ENCODE measurements at regions not wholly inside any gene's neighbourhood (a gene's known extent, or its start where the extent isn't known, plus 50 kb on each side); places are given as distances from the start of the nearest gene placed in this dataset.

DNA sequence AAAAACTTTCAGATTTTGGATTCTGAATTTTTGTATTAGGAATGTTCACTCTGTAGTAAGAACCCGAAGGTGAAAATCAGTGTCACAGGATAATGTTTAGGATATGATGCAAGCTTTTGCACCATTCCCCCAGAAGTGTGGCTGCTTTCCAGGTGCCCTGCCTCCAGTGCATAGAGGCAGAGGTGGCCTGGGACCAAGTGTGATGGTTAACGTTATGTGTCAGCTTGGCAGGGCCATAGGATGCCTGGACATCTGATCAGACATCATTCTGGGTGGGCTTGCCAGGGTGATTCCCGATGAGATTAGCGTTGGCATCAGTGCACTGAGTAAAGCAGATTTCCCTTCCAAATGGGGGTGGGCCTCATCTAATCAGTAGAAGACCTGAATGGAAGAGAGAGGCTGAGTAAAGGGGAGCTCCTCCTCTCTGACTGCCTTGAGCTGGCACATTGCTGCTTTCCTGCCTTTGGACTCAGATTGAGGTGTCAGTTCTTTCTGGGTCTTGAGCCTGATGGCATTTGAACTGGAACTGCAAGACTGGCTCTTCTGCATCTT, 177.4 kb upstream of the HS6ST1 start:
- DNase-seq, result no peak

DNA sequence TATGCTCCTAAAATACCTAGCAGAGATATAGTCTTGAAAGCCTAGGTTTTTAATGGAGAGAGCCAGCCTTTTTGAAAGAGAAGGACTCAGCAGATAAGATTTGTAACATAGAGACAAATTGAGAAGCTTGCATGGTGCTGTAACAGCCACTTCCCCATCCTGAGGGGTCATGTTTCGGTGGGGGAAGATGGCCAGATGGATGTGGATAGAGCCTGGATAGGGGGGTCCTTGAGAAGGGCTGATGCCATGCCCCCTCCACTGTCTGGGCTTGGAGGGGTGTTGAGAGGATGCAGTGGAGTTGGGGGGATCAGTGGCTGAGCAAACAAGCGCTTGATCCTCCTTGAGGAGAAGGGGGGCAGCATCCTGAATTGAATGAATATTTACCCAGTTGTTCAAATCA, 178.0 kb upstream of the HS6ST1 start:
- DNase-seq, result no peak

DNA sequence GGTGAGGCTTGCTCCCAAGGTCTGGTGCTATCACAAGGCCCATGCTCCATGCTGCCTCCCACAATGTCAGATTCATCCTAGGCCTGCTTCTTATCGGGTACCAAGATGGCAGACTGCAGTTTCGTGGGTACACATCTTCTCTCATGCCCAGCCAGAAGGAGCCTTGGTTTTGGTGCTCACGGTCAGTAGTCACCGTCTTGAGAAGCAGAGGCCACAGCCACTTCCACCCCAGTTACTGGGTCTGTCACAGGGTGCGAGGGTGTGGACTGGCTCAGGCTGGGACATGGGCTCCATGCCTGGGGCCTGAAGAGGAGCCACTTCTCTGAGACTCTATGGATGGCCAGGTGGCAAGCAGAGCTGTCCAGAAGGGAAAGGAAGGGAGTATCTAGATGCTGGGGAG, 178.8 kb upstream of the HS6ST1 start:
- no peak for DNase-seq

DNA sequence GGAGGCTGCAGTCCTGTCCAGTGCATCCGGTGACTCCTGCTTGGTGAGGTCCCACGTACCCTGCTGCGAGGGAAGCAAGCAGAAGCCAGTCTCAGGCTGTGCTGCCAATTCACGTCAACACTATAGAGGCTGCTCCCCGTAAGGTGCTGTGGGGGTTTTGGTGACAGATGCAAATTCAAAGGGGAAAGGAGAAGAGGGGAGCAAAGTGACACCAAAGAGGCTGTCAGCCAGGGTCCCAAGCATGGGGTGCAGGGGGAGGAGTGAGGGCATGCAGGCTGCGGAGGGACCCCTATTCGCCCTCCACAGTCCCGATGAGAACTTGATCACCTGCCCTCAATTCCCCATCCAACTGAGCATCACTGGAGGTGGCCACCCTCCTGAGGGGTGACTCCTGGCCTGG, 179.4 kb upstream of the HS6ST1 start:
- no peak for DNase-seq

DNA sequence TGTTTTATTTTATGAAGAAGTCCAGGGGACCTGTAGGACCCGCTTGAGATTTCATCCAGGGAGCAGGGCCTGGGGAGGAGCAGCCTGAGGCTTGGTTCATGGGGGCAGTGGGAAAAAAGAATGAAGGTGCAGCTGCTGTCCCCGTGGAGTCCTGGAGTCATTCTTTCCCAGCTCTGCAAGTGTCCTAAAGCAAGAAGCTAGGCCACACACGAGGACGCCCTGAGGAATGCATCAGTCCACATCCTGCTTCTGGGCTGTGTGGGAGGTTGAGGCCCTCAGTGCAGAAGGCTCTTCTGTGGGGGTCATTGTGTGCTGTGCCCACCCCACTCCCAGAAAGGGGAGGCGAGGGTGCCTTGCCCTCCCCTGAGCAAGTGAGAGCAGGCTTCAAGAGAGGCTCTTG, 179.9 kb upstream of the HS6ST1 start:
- no peak for DNase-seq

DNA sequence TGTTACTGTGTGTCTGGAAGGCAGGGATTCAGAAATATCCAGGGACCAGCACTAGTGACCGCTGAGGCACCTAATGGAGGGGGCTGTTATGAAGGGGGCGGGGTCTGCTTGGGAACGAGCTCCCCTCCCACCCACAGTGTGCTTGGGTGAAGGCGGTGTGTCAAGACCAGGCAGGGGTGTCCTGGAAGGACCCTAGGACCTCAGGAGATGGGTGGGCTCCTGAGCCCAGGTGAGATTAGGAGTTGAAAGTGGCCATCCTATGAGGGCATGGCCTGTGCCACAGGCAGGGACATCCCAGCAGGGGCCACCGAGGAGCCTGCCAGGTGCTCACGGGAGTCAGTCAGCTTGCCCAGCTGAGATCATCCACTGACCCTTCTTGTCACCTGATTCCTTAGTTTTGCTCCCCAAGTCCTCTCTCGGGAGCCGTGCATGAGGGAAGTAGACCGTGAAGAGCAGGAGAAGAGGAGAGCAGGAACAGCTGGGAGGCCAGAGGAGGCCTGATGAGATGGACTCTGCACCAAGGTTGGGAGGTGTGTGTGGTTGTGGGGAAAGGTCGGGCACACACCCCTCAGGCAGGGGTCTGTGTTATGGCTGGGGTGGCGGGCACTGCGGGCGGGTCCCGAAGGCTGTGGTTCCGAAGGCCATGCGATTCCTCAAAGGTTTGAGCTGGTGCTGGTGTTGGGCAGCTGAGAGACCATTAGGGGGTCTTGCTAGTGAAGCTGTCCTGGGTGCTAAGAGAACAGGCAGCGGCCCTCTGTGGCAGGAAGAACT, 180.9 kb upstream of the HS6ST1 start:
- no peak for DNase-seq

DNA sequence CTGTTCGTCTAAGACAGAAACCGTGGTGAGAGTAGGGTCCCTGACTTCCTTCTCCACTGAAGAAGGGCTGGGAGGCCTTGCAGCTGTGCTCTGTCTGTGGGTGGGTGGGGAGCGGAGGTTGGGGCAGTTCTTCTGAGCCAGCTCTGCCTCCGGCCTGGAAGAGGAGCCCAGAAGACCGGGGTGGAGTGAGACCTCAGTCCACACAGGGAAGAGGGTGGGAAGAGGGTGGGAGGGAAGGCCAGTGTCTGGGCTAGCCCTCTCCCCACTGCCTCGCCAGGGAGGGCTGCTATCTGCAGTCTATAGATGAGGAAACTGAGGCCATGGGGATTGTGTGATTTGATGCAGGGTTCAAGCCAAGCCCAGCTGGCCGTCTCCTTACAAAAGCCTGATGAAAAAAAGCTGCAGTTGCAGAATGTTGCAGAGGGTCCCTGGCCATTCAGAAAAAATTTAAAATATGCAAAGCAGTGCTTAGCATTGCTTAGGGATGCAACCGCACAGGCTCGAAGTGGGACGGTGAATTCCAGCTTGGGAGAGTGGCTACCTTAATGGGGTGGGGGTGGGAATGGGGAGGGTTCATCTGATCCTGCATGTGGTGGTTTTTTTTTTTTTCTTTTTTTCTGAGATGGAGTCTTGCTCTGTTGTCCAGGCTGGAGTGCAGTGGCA, 181.6 kb upstream of the HS6ST1 start:
- DNase-seq, result no peak

DNA sequence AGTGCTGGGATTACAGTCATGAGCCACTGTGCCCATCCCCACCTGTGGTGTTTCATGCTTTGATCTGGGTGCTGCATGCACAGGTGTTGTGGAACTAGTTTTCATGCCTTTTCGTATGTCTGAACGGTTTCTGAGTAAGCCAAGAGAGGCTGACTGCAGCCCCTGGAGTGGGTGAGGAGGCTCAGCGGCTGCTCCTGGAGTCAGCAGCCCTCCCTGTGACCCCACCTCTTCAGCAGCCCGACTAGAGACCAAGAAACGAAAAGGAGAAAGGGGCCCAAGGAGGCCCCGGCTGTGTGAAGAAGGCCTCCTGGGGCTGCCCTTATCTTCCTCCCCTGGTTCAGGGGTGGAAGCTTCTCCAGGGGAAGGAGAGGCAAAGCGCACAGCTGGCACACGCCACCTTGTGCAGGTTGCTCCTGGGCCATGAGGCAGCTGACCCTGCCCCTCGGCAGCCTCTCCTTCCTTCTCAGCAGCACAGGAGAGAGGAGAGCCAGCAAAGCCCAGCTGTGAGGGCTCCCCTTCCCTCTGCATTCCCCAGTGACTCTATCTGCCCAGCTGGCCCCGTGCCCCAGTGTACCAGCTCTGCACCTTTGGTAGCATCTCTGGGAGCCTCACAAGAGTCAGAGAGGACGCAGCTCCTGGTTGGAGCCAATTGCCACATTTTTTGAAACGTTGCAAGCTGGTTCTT, 182.5 kb upstream of the HS6ST1 start:
- DNase-seq, result no peak

DNA sequence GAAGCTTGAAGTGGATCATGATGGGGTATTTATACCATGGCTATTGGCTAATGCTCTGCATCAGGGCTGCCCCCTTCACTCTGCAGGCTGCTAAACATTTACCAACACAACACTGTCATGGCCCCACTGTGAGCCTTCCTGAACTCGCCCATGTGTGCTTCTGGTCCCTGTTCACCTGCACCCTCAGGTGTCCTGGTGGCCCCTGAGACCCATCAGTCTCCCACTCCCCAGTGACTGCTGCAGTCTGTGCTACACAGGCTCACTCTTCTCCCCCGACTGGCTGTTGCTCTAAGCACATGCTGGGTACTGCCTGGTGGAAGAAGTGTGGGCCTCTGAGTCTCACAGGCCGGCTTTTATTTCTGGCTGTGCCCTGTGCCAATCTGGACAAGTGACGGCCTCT, 183.0 kb upstream of the HS6ST1 start:
- no peak for DNase-seq

DNA sequence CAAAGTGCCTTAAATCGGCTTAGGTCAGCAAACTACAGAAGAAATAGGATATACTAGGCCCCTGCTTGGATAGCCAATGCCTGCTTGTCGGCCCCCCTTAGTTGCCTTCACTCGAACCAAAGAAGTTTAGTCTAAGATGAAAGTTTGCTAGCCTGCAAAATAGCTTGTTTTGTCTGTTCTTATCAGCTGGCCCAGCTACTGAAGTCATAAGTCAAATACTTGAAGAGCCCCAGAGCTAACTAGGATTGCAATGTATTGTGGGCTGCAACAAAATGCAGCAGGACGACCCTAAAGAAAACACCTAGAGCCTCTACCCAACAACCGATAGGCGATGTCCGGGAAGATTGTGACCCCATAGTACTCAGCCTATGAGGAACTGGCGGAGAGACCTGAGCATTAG, 183.5 kb upstream of the HS6ST1 start:
- no peak for DNase-seq

DNA sequence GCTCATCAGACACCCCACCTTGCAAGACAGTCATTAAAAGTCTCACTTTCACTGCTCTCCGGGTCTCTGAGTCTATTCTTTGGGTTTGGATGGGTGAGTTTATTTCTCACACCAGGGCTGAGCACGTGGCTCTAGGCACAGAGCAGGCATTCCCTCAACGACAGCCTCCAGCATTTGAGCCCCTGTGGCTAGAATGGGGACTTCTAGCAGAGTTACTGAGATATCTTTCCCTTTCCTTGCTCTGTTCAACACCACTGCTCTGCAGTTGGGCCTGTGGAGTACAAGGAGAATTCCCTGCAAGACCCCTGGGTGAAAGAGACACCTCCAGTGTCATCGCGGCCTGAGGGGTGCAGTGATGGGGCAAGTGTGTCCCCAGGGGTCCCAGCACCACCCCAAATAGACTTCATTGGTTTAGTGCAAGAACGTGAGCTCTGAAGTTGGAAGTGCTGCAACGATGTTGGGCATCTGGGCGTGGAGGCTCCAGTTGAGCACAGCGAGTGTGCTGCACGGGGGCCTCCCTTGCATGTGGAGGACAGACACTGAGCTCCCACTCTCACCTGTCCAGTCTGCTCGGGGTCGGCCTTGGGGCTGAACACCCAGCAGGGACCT, 184.1 kb upstream of the HS6ST1 start:
- no peak for DNase-seq

DNA sequence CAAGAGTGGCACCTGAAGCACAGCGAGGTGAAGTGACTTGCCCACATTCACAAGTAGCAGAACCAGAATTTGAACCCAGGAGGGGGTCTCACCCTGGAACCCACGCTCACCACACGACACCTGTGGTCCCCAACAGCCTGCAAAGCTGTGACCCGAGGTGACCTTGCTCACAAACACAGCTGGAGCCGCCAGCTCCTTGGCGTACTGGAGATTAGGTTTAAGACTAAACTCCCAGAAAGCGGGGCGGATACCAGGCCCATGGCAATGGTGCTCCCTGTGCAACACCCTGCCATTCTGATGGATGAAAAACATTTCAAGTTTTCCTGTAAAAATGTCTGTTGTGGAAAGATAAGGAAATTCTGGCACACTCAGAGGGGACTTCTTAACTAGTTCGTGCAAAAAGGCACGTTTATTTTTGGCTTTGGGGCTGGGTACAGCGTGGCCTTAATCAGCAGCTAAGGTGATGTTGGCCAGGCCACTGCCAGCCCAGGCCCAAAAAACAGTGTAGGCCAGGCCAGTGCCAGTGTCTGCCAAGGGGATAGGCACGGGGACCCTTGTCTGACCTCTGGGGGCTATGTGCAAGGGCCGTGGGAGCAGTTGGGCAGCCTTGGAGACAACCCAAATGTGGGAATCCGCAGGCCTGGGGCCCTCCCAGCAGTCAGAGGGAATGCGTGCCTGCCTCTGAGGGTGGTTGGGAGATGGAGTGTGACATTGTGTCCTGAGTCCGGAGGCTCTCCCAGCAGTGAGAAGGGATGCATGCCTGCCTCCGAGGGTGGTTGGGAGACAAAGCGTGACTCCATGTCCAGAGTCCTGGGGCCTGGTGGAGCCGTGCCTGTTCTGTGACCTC, 185.0 kb upstream of the HS6ST1 start:
- no peak for DNase-seq

DNA sequence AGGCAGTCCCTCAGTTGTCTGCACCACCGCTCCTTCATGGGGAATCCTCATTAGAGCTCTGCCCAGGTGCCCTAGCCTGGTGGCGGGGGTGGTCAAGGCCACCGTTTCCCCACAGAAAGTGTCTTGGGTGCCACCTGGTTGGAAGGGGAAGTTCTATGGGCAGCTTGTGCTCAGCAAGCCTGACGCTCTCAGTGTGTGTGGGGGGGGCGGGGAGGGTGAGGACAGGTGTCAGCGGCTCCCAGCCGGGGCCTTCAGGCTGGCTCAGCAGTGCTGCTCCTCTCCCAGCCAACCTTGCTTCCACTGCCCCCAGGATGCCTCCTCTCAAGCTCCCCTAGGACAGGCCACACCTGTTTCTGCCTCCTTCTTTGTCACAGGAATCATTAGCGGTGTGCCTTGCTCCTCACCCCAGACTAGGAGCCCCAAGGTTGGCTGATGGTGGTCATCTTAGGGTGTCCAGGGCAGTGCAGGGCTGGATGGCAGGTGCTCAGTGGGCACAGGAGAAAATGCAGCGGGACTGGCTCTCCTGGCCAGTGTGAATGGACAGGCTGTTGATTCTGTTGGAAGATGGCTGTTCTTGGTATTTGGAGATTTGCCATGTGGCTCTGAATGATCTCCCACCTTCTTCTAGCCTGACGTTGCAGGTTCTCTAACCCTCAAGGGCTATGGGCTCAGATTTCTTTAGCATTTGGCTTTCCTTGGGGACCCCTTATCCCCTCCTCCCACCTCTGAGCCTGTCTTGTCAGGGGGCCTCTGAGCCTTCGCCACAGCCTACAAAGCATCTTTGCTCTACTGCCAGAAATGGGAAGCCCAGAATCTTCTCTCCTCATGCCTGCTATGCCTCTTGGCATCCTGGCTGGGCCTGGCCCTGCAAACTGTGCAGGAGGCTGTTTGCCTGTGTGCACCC, 185.8 kb upstream of the HS6ST1 start:
- no peak for DNase-seq

DNA sequence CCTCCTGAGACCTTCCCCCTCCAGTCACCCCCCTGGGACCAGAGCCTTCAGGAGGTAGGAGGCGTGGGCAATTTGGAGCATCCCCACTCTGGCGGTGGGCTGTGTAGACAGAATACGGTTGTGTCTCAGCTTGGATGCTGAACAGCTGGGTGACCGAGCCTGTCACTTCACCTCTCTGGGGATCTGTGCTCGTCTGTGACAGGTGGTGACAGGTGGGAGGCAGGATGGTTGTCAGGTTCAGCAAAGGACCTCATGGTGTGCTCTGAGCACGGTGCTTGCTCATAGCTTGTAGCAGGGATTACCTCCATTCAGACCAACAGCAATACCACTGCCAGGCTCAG, 186.5 kb upstream of the HS6ST1 start:
- no peak for DNase-seq

DNA sequence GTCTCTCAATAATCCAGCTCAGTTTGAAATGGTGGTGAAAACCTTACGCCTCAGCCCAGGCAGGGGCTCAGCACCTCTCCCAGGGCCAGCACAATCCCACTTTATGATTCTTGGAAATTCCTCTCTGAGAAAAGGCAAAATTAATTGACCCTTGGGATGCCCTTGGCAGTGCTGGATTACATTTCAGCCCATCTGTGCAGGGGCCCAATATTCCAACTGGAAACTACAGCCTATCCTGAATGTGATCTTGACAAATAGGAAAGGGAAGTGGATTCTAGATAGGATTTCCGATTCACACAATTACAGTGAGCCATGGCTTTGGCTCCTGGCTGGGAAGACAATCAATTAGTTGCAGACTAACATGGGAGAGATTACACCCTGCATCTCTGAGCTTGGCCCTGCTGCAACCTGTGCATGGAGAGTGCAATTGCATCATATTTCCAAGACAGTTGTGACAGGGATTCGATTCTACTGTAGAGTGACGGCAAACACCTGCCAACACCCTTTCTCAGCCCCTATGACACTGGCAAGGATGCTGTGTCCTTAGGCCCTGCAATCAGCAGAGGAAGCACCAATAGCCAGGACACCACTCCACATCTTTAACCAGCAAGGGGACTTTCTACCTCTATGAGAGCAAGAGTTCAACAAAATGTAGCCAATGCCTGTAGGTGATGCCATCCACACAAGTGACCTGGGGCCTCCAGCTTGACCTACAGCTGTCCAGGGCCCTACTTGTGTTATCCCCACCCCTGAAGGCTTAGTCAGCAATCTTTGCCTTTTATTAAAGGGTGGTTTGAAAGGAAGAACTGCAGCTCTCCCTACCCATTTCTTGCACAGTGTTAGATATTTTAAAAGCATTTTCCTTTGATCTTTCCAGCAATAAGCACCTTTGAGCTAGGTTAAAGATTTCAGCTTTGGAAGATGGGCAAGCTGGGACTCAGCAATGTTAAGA, 187.2 kb upstream of the HS6ST1 start:
- DNase-seq, result no peak

DNA sequence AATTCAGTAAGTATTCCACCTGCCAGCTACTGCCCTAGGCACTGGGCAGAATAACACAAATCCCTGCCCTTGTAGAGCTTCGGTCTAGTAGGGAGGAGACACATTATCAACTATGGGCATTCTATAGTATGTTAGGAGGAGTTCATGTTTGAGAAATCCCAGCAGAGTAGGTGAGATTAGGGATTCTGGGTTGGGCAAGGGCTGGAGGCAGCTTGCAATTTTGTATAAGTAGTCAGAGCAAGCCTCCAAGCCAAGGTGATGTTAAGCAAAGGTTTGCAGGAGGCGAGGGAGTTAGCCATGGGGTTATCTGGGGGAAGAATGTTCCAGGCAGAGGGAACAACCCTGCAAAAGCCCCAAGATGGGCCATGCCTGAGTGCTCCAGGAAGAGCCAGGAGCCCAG, 187.9 kb upstream of the HS6ST1 start:
- DNase-seq, result no peak

DNA sequence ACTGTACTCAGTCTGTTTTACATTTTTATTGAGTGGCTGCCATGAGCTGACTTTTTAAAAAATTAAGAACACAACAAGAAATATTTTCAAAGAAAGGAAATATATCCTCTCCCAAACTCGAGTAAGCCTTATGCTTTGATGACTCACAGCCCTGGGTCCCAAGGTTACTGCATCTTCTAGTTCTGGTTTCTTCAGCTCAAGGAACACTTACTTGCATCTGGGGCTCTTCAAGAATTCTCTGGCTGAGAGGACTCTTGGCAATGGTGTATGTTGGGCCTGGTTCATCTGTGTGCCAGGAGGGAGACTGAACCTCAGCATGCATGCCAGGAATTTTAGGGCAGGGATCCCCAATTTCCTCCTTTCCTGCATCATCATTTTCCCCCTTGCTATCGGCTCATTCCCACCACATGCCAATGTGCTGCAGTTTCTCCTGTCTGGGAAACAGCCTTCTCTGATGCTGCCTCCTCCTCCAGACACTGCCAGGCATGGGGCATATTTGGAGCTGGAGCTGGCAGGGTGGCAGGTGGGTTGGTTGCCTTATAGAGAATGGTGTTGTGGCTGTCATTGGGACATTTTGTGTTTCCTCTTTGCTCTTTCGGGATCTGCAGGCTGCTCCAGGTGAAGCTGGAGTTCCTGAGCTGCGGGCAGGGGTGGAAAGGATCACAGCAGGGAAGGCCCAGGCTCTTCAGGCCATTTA, 192.2 kb upstream of the HS6ST1 start:
- DNase-seq, result no peak

DNA sequence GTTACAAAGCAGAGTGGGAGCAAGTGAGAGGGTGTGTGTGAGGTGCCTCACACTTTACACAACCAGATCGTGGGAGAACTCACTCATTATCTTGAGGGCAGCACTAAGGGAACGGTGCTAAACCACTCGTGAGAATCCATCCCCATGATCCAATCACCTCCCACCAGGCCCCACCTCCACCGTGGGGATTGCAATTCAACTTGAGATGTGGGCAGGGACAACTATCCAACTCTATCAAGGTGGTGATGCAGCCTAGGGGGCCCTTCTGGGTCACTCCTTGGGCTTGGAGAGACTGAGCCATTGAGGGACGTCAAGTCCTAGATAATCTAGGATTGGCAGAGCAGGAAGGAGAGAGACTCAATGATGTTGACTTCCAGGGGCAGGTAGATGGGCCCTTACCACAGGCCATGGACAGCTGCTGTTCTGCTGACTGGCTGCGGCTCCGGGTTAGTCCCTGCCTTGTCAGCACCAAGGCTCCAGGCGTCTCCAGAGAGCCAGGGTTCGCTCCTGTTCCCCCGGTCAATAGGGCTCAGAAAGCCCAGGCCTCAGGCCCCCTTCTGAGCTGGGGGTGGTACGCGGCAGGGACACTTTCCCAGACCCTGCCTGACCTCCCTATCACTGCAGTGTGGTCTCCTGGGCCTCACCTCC, 193.2 kb upstream of the HS6ST1 start:
- no peak for DNase-seq

All from stimulated activated CD4-positive, alpha-beta T cell treated with anti-CD3 and anti-CD28 coated beads, Interleukin-12 subunit alpha, Interleukin-12 subunit beta, amount 100 ng/mL, for 4 hours (primary cell).